Hepatocyte (in vitro differentiated cells): ENCODE measurements at regions not wholly inside any gene's neighbourhood (a gene's known extent, or its start where the extent isn't known, plus 50 kb on each side); places are given as distances from the start of the nearest gene placed in this dataset.

Source experiments
- CTCF ChIP-seq: fragments of 200-600 bp; sonication (generic); IDR thresholded peaks from 2 replicates; pipeline ENCODE4 v1.5.1; 2016; ENCODE audit warnings: antibody characterized with exemption, mild to moderate bottlenecking; ENCODE audit not compliant: poor library complexity
- EZH2 ChIP-seq: fragments of 200-600 bp; sonication (generic); IDR thresholded peaks from 2 replicates; pipeline ENCODE4 v1.6.1; 2016; ENCODE audit warnings: antibody characterized with exemption, mild to moderate bottlenecking, borderline replicate concordance

GRCh38 chr3:177994976-177995375 lies 541.3 kb upstream of the KCNMB2 start:
- no peak for TF ChIP-seq CTCF
- no peak for TF ChIP-seq EZH2
